Umbilical cord (tissue), 1 donor: ENCODE measurements at regions not wholly inside any gene's neighbourhood (a gene's known extent, or its start where the extent isn't known, plus 50 kb on each side); places are given as distances from the start of the nearest gene placed in this dataset.
"Not testable (repeated sequence)": the region's sequence is repeated elsewhere in the genome, so short reads cannot be mapped to it uniquely, and the experiment has no call there.

Experiments used
- DNase-seq: peaks from one replicate; pipeline ENCODE4 v3.0.0-alpha.2; 2015; ENCODE audit warnings: low spot score

- DNase-seq = no peak
Observed at GRCh38 chr10:64014281-64014680, 493.1 kb downstream of the REEP3 start.

- no peak for DNase-seq
Observed at GRCh38 chr10:64023926-64024470, 502.8 kb downstream of the REEP3 start.

GRCh38 chr10:64033711-64034110, 512.5 kb downstream of the REEP3 start:
- DNase-seq = no peak

- peak; percentile 29 for DNase-seq
Observed at GRCh38 chr10:64036321-64036930, 515.2 kb downstream of the REEP3 start.

GRCh38 chr10:64037071-64037661, 516.0 kb downstream of the REEP3 start:
- DNase-seq = peak; percentile 5

GRCh38 chr10:64038107-64038506, 516.9 kb downstream of the REEP3 start:
- no peak for DNase-seq

GRCh38 chr10:64039198-64039597, 518.0 kb downstream of the REEP3 start:
- DNase-seq = no peak

- DNase-seq = no peak
Observed at GRCh38 chr10:64040781-64041180, 519.6 kb downstream of the REEP3 start.

- peak; percentile 83 for DNase-seq
Observed at GRCh38 chr10:64041185-64041988, 520.2 kb downstream of the REEP3 start.

GRCh38 chr10:64041989-64042490, 520.8 kb downstream of the REEP3 start:
- DNase-seq = no peak

GRCh38 chr10:64044098-64044497, 522.9 kb downstream of the REEP3 start:
- no peak for DNase-seq

- DNase-seq = not testable (repeated sequence)
Observed at GRCh38 chr10:64044957-64045632, 523.9 kb downstream of the REEP3 start.

- DNase-seq = no peak
Observed at GRCh38 chr10:64054392-64054791, 533.2 kb downstream of the REEP3 start.

GRCh38 chr10:64059884-64060283, 538.7 kb downstream of the REEP3 start:
- DNase-seq = no peak

GRCh38 chr10:64060389-64060788, 539.2 kb downstream of the REEP3 start:
- DNase-seq = no peak

GRCh38 chr10:64062793-64063192, 541.6 kb downstream of the REEP3 start:
- DNase-seq = no peak

- peak; percentile 11 for DNase-seq
Observed at GRCh38 chr10:64067009-64067606, 545.9 kb downstream of the REEP3 start.

- DNase-seq = no peak
Observed at GRCh38 chr10:64067859-64068258, 546.7 kb downstream of the REEP3 start.

GRCh38 chr10:64070241-64070640, 549.0 kb downstream of the REEP3 start:
- DNase-seq = no peak

GRCh38 chr10:64071218-64071617, 550.0 kb downstream of the REEP3 start:
- peak; percentile 57 for DNase-seq

GRCh38 chr10:64075604-64076003, 554.4 kb downstream of the REEP3 start:
- no peak for DNase-seq
